ENCODE measurements at regions not wholly inside any gene's neighbourhood (a gene's known extent, or its start where the extent isn't known, plus 50 kb on each side); places are given as distances from the start of the nearest gene placed in this dataset.

GRCh38 chr1:29914936-29915335, 678.6 kb downstream of the PTPRU start:
- TF ChIP-seq SMC3 (IDR thresholded peaks at IDR 0.05; ENCODE audit: borderline replicate concordance, low read length) (no peak), SIX5 (IDR thresholded peaks at IDR 0.05; ENCODE audit: low read depth, low read length, severe bottlenecking) (no peak), CBX3 (IDR thresholded peaks at IDR 0.05; ENCODE audit: borderline replicate concordance, low read depth) (no peak), CTCF (IDR thresholded peaks at IDR 0.05 in 2 of 3, conservative IDR thresholded peaks at IDR 0.05 in 1 of 3; ENCODE audit: control insufficient read depth in 2 of 3, extremely low read depth in 1 of 3, insufficient read depth in 1 of 3, low read depth in 3 of 3, low read length in 3 of 3) (no peak), POLR2AphosphoS5 (IDR thresholded peaks at IDR 0.05; ENCODE audit: low read length) (no peak), ETV6 (conservative IDR thresholded peaks at IDR 0.05 in 1 of 2, IDR thresholded peaks at IDR 0.05 in 1 of 2; ENCODE audit: borderline replicate concordance in 1 of 2, low read depth in 1 of 2) (no peak), SKIL (IDR thresholded peaks at IDR 0.05; ENCODE audit: low read depth, poor library complexity, severe bottlenecking) (no peak), MYB (IDR thresholded peaks at IDR 0.05; ENCODE audit: borderline replicate concordance, low read depth, low read length) (no peak), ESRRA (IDR thresholded peaks at IDR 0.05; ENCODE audit: low read length) (no peak), SPI1 (IDR thresholded peaks at IDR 0.05; ENCODE audit: borderline replicate concordance, insufficient read depth, low read depth, low read length) (no peak), MEF2A (IDR thresholded peaks at IDR 0.05; ENCODE audit: insufficient read depth, low read depth, low read length) (no peak), NRF1 (conservative IDR thresholded peaks at IDR 0.05; ENCODE audit: low read depth, low read length) (no peak)
